ENCODE measurements at regions not wholly inside any gene's neighbourhood (a gene's known extent, or its start where the extent isn't known, plus 50 kb on each side); places are given as distances from the start of the nearest gene placed in this dataset.

- TF ChIP-seq, protein P1, sequence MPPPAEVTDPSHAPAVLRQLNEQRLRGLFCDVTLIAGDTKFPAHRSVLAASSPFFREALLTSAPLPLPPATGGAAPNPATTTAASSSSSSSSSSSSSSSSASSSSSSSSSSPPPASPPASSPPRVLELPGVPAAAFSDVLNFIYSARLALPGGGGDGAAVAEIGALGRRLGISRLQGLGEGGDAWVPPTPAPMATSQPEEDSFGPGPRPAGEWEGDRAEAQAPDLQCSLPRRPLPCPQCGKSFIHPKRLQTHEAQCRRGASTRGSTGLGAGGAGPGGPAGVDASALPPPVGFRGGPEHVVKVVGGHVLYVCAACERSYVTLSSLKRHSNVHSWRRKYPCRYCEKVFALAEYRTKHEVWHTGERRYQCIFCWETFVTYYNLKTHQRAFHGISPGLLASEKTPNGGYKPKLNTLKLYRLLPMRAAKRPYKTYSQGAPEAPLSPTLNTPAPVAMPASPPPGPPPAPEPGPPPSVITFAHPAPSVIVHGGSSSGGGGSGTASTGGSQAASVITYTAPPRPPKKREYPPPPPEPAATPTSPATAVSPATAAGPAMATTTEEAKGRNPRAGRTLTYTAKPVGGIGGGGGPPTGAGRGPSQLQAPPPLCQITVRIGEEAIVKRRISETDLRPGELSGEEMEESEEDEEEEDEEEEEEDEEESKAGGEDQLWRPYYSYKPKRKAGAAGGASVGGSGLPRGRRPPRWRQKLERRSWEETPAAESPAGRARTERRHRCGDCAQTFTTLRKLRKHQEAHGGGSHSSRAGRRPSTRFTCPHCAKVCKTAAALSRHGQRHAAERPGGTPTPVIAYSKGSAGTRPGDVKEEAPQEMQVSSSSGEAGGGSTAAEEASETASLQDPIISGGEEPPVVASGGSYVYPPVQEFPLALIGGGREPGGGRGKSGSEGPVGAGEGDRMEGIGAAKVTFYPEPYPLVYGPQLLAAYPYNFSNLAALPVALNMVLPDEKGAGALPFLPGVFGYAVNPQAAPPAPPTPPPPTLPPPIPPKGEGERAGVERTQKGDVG (CRISPR knock-in tag; IDR thresholded peaks at IDR 0.05) = no peak
- TF ChIP-seq, protein P2, sequence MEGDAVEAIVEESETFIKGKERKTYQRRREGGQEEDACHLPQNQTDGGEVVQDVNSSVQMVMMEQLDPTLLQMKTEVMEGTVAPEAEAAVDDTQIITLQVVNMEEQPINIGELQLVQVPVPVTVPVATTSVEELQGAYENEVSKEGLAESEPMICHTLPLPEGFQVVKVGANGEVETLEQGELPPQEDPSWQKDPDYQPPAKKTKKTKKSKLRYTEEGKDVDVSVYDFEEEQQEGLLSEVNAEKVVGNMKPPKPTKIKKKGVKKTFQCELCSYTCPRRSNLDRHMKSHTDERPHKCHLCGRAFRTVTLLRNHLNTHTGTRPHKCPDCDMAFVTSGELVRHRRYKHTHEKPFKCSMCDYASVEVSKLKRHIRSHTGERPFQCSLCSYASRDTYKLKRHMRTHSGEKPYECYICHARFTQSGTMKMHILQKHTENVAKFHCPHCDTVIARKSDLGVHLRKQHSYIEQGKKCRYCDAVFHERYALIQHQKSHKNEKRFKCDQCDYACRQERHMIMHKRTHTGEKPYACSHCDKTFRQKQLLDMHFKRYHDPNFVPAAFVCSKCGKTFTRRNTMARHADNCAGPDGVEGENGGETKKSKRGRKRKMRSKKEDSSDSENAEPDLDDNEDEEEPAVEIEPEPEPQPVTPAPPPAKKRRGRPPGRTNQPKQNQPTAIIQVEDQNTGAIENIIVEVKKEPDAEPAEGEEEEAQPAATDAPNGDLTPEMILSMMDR (IDR thresholded peaks at IDR 0.05 in 2 of 3, conservative IDR thresholded peaks at IDR 0.05 in 1 of 3; ENCODE audit: control insufficient read depth in 2 of 3, extremely low read depth in 1 of 3, insufficient read depth in 1 of 3, low read depth in 3 of 3, low read length in 3 of 3) = no peak
- no peak for TF ChIP-seq ZBED1 (IDR thresholded peaks at IDR 0.05; ENCODE audit: borderline replicate concordance)
- no peak for TF ChIP-seq EED (IDR thresholded peaks at IDR 0.05; ENCODE audit: low read depth)
- no peak for TF ChIP-seq HDAC6 (IDR thresholded peaks at IDR 0.05; ENCODE audit: unreplicated experiment)
- TF ChIP-seq RBBP5 (conservative IDR thresholded peaks at IDR 0.05) = no peak
These were observed 566.0 kb downstream of the AJAP1 start (continued) for GRCh38 chr1:5220421-5220820.

DNA sequence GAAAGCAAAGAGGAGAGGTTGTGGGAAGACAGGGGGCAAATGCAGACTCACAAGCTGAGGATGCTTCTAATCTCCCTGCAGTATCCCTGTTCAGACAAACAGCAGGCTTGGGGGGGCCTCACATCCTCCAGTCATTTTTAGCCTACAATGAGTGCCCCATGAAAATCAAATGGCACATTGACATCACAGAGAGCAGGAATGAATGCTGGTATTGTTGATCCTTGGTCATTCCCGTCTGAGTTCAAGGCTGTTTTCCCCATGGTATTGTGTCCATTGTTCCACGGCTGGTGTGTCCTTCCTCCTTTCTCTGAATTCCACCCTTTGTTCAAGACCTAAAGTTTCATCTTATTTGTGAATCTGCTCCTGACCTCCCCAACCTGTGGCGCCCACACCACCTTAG lies 545.6 kb downstream of the AJAP1 start:
- CTCF ChIA-PET = no interaction called here
- Histone ChIP-seq H3K4me2 (ENCODE audit: control insufficient read depth, insufficient read depth) (no peak overlapping the region), H3K4me1 (ENCODE audit: control insufficient read depth, insufficient read depth, low read length) (no peaks in the 10 kb centered on the region), H3K27me3 (replicated peaks in 1 of 2; ENCODE audit: control insufficient read depth in 2 of 2, insufficient read depth in 2 of 2, low read length in 1 of 2) (no peaks in the 10 kb centered on the region), H3K9ac (ENCODE audit: control insufficient read depth, insufficient read depth, low read length) (no peak overlapping the region), H3K4me3 (no peak overlapping the region), H2AFZ (ENCODE audit: control insufficient read depth, low read depth, low read length) (no peak overlapping the region), H3K27ac (ENCODE audit: control insufficient read depth, insufficient read depth) (no peak overlapping the region), H3K36me3 (ENCODE audit: control insufficient read depth in 2 of 2, insufficient read depth in 2 of 2, low read length in 1 of 2) (no peaks in the 10 kb centered on the region), H4K20me1 (ENCODE audit: control insufficient read depth, insufficient read depth) (no peaks in the 10 kb centered on the region), H3K79me2 (ENCODE audit: control insufficient read depth, insufficient read depth, low read length) (no peaks in the 10 kb centered on the region), H3K9me3 (replicated peaks; ENCODE audit: control insufficient read depth, insufficient read depth, low read length) (no peaks in the 10 kb centered on the region)
- intact Hi-C loops (cut with micrococcal nuclease; ENCODE audit: unreplicated experiment) = no loop called here
- no peak for DNase-seq (ENCODE audit: low read depth, low spot score)
- POLR2A ChIA-PET = no interaction called here
- 3% methylated on average over 3 of the region's 3 CpGs for WGBS (ENCODE audit: insufficient coverage, insufficient replicate concordance, low lambda C conversion rate, missing lambda C conversion rate)
- RAD21 ChIA-PET (ENCODE audit: unreplicated experiment) = no interaction called here
- no peak for ATAC-seq
- TF ChIP-seq, protein P3, sequence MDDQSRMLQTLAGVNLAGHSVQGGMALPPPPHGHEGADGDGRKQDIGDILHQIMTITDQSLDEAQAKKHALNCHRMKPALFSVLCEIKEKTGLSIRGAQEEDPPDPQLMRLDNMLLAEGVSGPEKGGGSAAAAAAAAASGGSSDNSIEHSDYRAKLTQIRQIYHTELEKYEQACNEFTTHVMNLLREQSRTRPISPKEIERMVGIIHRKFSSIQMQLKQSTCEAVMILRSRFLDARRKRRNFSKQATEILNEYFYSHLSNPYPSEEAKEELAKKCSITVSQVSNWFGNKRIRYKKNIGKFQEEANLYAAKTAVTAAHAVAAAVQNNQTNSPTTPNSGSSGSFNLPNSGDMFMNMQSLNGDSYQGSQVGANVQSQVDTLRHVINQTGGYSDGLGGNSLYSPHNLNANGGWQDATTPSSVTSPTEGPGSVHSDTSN (IDR thresholded peaks at IDR 0.05; ENCODE audit: insufficient replicate concordance, low read depth, low read length) = no peak
- TF ChIP-seq TBL1XR1 (IDR thresholded peaks at IDR 0.05; ENCODE audit: low read depth, low read length) (no peak), CREB1 (IDR thresholded peaks at IDR 0.05; ENCODE audit: low read depth) (no peak), SRF (IDR thresholded peaks at IDR 0.05; ENCODE audit: low read depth in 2 of 2, low read length in 2 of 2) (no peak)
- in situ Hi-C loops (cut with MboI) = no loop called here
- BruUV-seq (replicated peaks) = no TSS peak
- FAIRE-seq = no peak
- SMC1A ChIA-PET (ENCODE audit: uncharacterized antibody, unreplicated experiment) = no interaction called here
